ENCODE measurements at regions not wholly inside any gene's neighbourhood (a gene's known extent, or its start where the extent isn't known, plus 50 kb on each side); places are given as distances from the start of the nearest gene placed in this dataset.

DNA sequence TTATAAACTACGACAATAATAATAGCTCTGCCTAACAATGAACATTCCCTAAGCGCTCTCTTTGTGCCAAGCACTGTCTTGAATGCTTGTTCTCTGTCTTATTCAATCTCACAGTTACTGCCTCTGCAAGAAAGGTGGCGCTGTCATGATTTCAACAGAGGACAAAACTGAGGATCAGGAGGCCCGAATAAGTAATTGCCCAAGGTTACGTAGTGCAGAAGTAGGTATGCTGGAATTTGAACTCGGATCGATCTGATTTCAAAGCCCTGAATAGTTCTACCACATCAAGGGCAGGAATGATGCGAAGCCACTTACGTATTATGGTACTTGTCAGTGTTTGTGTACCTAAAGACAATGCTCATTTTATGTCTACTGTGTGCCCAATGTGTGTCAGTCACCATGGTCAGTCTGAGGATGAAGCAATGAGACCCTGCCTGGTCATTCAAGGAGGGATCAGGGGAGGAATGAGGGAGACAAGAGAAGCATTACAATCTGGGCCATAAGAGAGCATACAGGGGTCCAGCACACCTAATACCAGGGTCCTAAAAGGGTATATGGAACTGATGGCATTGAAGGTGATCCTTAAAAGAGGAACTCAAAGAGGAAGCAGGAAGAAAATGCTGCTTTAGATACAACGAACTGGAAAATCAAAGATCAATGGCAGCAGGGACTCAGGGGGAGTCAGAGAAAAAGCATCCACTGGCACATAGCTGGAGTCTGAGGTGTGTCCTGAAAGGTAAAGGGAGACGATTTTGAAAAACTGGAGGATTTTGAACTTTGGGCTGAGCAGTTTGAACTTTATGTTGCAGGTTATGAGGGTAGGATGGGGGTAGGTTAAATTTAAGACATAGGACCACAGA is 389.2 kb downstream of the PLPP3 start (continued):
- TF ChIP-seq, protein P1, sequence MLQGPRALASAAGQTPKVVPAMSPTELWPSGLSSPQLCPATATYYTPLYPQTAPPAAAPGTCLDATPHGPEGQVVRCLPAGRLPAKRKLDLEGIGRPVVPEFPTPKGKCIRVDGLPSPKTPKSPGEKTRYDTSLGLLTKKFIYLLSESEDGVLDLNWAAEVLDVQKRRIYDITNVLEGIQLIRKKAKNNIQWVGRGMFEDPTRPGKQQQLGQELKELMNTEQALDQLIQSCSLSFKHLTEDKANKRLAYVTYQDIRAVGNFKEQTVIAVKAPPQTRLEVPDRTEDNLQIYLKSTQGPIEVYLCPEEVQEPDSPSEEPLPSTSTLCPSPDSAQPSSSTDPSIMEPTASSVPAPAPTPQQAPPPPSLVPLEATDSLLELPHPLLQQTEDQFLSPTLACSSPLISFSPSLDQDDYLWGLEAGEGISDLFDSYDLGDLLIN (CRISPR knock-in tag; IDR thresholded peaks at IDR 0.05; ENCODE audit: borderline replicate concordance): no peak
- TF ChIP-seq, protein P2, sequence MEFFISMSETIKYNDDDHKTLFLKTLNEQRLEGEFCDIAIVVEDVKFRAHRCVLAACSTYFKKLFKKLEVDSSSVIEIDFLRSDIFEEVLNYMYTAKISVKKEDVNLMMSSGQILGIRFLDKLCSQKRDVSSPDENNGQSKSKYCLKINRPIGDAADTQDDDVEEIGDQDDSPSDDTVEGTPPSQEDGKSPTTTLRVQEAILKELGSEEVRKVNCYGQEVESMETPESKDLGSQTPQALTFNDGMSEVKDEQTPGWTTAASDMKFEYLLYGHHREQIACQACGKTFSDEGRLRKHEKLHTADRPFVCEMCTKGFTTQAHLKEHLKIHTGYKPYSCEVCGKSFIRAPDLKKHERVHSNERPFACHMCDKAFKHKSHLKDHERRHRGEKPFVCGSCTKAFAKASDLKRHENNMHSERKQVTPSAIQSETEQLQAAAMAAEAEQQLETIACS (CRISPR knock-in tag; IDR thresholded peaks at IDR 0.05): no peak
- TF ChIP-seq SATB2 (CRISPR knock-in tag; IDR thresholded peaks at IDR 0.05) (no peak), TBL1XR1 (IDR thresholded peaks at IDR 0.05; ENCODE audit: borderline replicate concordance, low read length, partially characterized antibody) (peak; percentile 85), ZNF235 (CRISPR knock-in tag; IDR thresholded peaks at IDR 0.05; ENCODE audit: borderline replicate concordance) (no peak), YEATS4 (CRISPR knock-in tag; IDR thresholded peaks at IDR 0.05; ENCODE audit: borderline replicate concordance) (peak; percentile 60; the same call in 1 of the 2 replicates), ZNF34 (CRISPR knock-in tag; IDR thresholded peaks at IDR 0.05; ENCODE audit: borderline replicate concordance) (peak; percentile 91; the same call in 1 of the 2 replicates), ZNF773 (CRISPR knock-in tag; IDR thresholded peaks at IDR 0.05; ENCODE audit: borderline replicate concordance) (no peak), ZNF644 (CRISPR knock-in tag; IDR thresholded peaks at IDR 0.05; ENCODE audit: low read depth) (peak; percentile 91), ADNP (CRISPR knock-in tag; IDR thresholded peaks at IDR 0.05) (no peak), MYNN (CRISPR knock-in tag; IDR thresholded peaks at IDR 0.05; ENCODE audit: low read depth) (0 out of 2 replicates have a peak, but pooled peaks have one; percentile 33), KMT2A (CRISPR knock-in tag; IDR thresholded peaks at IDR 0.05) (no peak), ZNF282 (IDR thresholded peaks at IDR 0.05; ENCODE audit: partially characterized antibody) (no peak), NFRKB (IDR thresholded peaks at IDR 0.05) (no peak), PRDM4 (CRISPR knock-in tag; IDR thresholded peaks at IDR 0.05; ENCODE audit: borderline replicate concordance) (no peak)
- TF ChIP-seq, protein P3, sequence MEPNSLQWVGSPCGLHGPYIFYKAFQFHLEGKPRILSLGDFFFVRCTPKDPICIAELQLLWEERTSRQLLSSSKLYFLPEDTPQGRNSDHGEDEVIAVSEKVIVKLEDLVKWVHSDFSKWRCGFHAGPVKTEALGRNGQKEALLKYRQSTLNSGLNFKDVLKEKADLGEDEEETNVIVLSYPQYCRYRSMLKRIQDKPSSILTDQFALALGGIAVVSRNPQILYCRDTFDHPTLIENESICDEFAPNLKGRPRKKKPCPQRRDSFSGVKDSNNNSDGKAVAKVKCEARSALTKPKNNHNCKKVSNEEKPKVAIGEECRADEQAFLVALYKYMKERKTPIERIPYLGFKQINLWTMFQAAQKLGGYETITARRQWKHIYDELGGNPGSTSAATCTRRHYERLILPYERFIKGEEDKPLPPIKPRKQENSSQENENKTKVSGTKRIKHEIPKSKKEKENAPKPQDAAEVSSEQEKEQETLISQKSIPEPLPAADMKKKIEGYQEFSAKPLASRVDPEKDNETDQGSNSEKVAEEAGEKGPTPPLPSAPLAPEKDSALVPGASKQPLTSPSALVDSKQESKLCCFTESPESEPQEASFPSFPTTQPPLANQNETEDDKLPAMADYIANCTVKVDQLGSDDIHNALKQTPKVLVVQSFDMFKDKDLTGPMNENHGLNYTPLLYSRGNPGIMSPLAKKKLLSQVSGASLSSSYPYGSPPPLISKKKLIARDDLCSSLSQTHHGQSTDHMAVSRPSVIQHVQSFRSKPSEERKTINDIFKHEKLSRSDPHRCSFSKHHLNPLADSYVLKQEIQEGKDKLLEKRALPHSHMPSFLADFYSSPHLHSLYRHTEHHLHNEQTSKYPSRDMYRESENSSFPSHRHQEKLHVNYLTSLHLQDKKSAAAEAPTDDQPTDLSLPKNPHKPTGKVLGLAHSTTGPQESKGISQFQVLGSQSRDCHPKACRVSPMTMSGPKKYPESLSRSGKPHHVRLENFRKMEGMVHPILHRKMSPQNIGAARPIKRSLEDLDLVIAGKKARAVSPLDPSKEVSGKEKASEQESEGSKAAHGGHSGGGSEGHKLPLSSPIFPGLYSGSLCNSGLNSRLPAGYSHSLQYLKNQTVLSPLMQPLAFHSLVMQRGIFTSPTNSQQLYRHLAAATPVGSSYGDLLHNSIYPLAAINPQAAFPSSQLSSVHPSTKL (CRISPR knock-in tag; IDR thresholded peaks at IDR 0.05): peak; percentile 99
- TF ChIP-seq, protein P4, sequence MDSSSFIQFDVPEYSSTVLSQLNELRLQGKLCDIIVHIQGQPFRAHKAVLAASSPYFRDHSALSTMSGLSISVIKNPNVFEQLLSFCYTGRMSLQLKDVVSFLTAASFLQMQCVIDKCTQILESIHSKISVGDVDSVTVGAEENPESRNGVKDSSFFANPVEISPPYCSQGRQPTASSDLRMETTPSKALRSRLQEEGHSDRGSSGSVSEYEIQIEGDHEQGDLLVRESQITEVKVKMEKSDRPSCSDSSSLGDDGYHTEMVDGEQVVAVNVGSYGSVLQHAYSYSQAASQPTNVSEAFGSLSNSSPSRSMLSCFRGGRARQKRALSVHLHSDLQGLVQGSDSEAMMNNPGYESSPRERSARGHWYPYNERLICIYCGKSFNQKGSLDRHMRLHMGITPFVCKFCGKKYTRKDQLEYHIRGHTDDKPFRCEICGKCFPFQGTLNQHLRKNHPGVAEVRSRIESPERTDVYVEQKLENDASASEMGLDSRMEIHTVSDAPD (CRISPR knock-in tag; IDR thresholded peaks at IDR 0.05): no peak; the same call in 1 of the 2 replicates
- TF ChIP-seq, protein P5, sequence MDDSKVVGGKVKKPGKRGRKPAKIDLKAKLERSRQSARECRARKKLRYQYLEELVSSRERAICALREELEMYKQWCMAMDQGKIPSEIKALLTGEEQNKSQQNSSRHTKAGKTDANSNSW (CRISPR knock-in tag; IDR thresholded peaks at IDR 0.05; ENCODE audit: borderline replicate concordance): no peak
